ENCODE measurements at regions not wholly inside any gene's neighbourhood (a gene's known extent, or its start where the extent isn't known, plus 50 kb on each side); places are given as distances from the start of the nearest gene placed in this dataset.
"Not testable (repeated sequence)": the region's sequence is repeated elsewhere in the genome, so short reads cannot be mapped to it uniquely, and the experiment has no call there.

GRCh38 chr10:100637785-100638184, 102.0 kb downstream of the HIF1AN start:
- WGBS (ENCODE audit: insufficient coverage) = 18% methylated on average over 9 of the region's 9 CpGs

GRCh38 chr10:100638969-100639368, 103.2 kb downstream of the HIF1AN start:
- 88% methylated on average over 6 of the region's 6 CpGs for WGBS (ENCODE audit: insufficient coverage)
- peaks cover 0 to 44% (median 11%) of the 10 kb centered on the region in 4 experiments for H3K27me3 ChIP-seq (replicated peaks in 1 of 4; ENCODE audit: control extremely low read depth in 1 of 4, control insufficient read depth in 3 of 4, insufficient read depth in 4 of 4, low read length in 3 of 4)
- H2AFZ ChIP-seq (ENCODE audit: insufficient read depth, low read depth, low read length, poor library complexity, severe bottlenecking); H3K4me3 ChIP-seq (ENCODE audit: control extremely low read depth in 1 of 5, extremely low read depth in 1 of 5, insufficient read depth in 1 of 5, low read depth in 2 of 5, low read length in 4 of 5); intact Hi-C loops (cut with micrococcal nuclease); H3K27ac Mint-ChIP-seq; H3K27ac ChIP-seq (ENCODE audit: low read length in 2 of 2); H3K4me1 ChIP-seq (ENCODE audit: control insufficient read depth in 2 of 2, insufficient read depth in 2 of 2, low read length in 2 of 2); CTCF ChIA-PET; H3K9me3 Mint-ChIP-seq (ENCODE audit: insufficient read depth); H3K4me2 ChIP-seq (replicated peaks; ENCODE audit: low read depth, low read length, poor library complexity, severe bottlenecking); ATAC-seq (ENCODE audit: low read depth); H4K20me1 ChIP-seq (ENCODE audit: control insufficient read depth, insufficient read depth, low read length, poor library complexity, severe bottlenecking); H3K9me3 ChIP-seq (ENCODE audit: control extremely low read depth in 1 of 3, control insufficient read depth in 2 of 3, insufficient read depth in 1 of 3, low read length in 2 of 3); H3K4me1 Mint-ChIP-seq; H3K36me3 ChIP-seq (replicated peaks in 1 of 2; ENCODE audit: control extremely low read depth in 1 of 2, control insufficient read depth in 1 of 2, extremely low read depth in 1 of 2, insufficient read depth in 2 of 2, low read length in 1 of 2); POLR2A ChIA-PET; H3K79me2 ChIP-seq (ENCODE audit: control insufficient read depth, insufficient read depth, low read length); DNase-seq; H3K9ac ChIP-seq (ENCODE audit: low read length); H3K4me3 Mint-ChIP-seq: not testable (repeated sequence)
- H3K27me3 Mint-ChIP-seq = peaks cover 58% of the 10 kb centered on the region

More at GRCh38 chr10:100637785-100638184, 102.0 kb downstream of the HIF1AN start:
- POLR2A ChIA-PET = no interaction called here
- Histone ChIP-seq H3K4me2 (replicated peaks; ENCODE audit: low read depth, low read length, poor library complexity, severe bottlenecking) (no peak overlapping the region), H3K9ac (ENCODE audit: low read length) (no peak overlapping the region), H3K27ac (ENCODE audit: low read length in 2 of 2) (no peak overlapping the region), H3K27me3 (replicated peaks in 1 of 4; ENCODE audit: control extremely low read depth in 1 of 4, control insufficient read depth in 3 of 4, insufficient read depth in 4 of 4, low read length in 3 of 4) (peaks cover 0 to 43% (median 11%) of the 10 kb centered on the region in 4 experiments), H3K9me3 (ENCODE audit: control extremely low read depth in 1 of 3, control insufficient read depth in 2 of 3, insufficient read depth in 1 of 3, low read length in 2 of 3) (no peaks in the 10 kb centered on the region), H3K36me3 (replicated peaks in 1 of 2; ENCODE audit: control extremely low read depth in 1 of 2, control insufficient read depth in 1 of 2, extremely low read depth in 1 of 2, insufficient read depth in 2 of 2, low read length in 1 of 2) (no peaks in the 10 kb centered on the region), H3K79me2 (ENCODE audit: control insufficient read depth, insufficient read depth, low read length) (no peaks in the 10 kb centered on the region), H2AFZ (ENCODE audit: insufficient read depth, low read depth, low read length, poor library complexity, severe bottlenecking) (no peak overlapping the region), H4K20me1 (ENCODE audit: control insufficient read depth, insufficient read depth, low read length, poor library complexity, severe bottlenecking) (no peaks in the 10 kb centered on the region), H3K4me3 (ENCODE audit: control extremely low read depth in 1 of 5, extremely low read depth in 1 of 5, insufficient read depth in 1 of 5, low read depth in 2 of 5, low read length in 4 of 5) (no peak overlapping the region), H3K4me1 (ENCODE audit: control insufficient read depth in 2 of 2, insufficient read depth in 2 of 2, low read length in 2 of 2) (no peaks in the 10 kb centered on the region)
- H3K4me3 Mint-ChIP-seq = no peak overlapping the region
- DNase-seq (no peak), ATAC-seq (ENCODE audit: low read depth) (no peak)
- no peaks in the 10 kb centered on the region for H3K9me3 Mint-ChIP-seq (ENCODE audit: insufficient read depth)
- no peak overlapping the region for H3K27ac Mint-ChIP-seq
- no peaks in the 10 kb centered on the region for H3K4me1 Mint-ChIP-seq
- H3K27me3 Mint-ChIP-seq = peaks cover 54% of the 10 kb centered on the region
- no peak for TF ChIP-seq EZH2 (IDR thresholded peaks at IDR 0.05; ENCODE audit: borderline replicate concordance, insufficient read depth, low read depth, low read length, poor library complexity, severe bottlenecking)
- TF ChIP-seq CTCF (IDR thresholded peaks at IDR 0.05) = no peak
- intact Hi-C loops (cut with micrococcal nuclease) = no loop called here
- CTCF ChIA-PET = no interaction called here
